ES-I3 (cell line): ENCODE measurements at regions not wholly inside any gene's neighbourhood (a gene's known extent, or its start where the extent isn't known, plus 50 kb on each side); places are given as distances from the start of the nearest gene placed in this dataset.
"Not testable (repeated sequence)": the region's sequence is repeated elsewhere in the genome, so short reads cannot be mapped to it uniquely, and the experiment has no call there.

Experiments
- H3K36me3 ChIP-seq: 2 replicates; pipeline ENCODE4 v1.6.1; 2013; ENCODE audit warnings: mild to moderate bottlenecking, low read length, control low read depth, moderate library complexity; ENCODE audit not compliant: insufficient read depth
- H3K4me1 ChIP-seq: 2 replicates; pipeline ENCODE4 v1.6.1; 2013; ENCODE audit warnings: mild to moderate bottlenecking, control low read depth, low read length; ENCODE audit not compliant: insufficient read depth
- H3K9ac ChIP-seq: 2 replicates; pipeline ENCODE4 v1.6.1; 2013; ENCODE audit warnings: low read depth, mild to moderate bottlenecking, low read length, moderate library complexity
- H3K9me3 ChIP-seq: 2 replicates; pipeline ENCODE4 v1.6.1; 2013; ENCODE audit warnings: mild to moderate bottlenecking, low read length, moderate library complexity; ENCODE audit not compliant: control insufficient read depth, insufficient read depth

DNA sequence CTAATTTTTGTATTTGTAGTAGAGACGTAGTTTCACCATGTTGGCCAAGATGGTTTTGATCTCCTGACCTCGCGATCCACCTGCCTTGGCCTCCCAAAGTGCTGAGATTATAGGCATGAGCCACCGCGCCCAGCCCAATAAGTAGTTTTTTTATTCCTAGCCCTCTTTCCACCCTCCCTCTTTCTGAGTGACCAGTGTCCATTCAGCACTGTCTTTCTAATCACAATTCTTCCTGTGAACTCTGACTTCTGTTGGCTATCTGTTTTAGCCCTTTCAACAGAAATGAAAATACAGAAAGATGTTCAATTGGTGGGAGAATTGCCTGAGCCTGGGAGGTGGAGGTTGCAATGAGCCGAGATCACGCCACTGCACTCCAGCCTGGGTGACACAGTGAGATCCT, 122.3 kb upstream of the LIFR start:
- not testable (repeated sequence) for H3K36me3 ChIP-seq, H3K4me1 ChIP-seq, H3K9ac ChIP-seq, H3K9me3 ChIP-seq

DNA sequence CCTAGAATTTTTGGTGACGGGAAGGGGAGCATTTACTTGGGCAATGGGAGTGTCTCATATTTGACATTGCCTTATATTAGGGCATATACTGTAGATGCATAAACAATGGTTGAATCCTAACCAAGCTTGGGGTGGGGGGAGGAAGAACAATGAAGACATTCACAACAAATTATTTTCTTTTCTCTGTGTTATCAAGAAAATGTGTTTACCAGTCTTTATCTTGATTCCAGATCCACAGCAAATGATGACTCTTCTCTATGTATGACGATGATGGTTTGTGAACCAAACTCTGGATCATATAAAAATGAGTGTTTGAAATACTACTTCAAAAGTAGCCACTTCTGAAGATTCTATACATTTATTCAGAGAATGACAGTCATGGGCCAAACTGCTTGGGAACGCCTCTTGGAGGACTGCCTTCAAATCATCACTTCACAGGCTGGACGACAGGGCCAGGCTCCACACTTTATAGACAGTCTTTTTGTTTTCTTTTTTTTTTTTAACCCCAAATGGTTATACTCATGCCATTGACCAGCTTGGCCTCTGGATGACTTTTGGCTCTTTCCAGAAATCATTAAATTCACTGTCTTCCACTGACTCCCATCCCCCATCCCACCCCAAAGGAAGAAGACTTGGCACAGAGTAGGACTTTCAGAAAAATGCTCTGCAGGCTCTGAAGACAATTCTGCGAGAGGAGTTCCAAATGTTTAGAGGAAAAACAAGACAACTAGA, 123.8 kb upstream of the LIFR start:
- Histone ChIP-seq H3K36me3 (no peaks in the 10 kb centered on the region), H3K9ac (no peak overlapping the region), H3K9me3 (no peaks in the 10 kb centered on the region), H3K4me1 (no peaks in the 10 kb centered on the region)

DNA sequence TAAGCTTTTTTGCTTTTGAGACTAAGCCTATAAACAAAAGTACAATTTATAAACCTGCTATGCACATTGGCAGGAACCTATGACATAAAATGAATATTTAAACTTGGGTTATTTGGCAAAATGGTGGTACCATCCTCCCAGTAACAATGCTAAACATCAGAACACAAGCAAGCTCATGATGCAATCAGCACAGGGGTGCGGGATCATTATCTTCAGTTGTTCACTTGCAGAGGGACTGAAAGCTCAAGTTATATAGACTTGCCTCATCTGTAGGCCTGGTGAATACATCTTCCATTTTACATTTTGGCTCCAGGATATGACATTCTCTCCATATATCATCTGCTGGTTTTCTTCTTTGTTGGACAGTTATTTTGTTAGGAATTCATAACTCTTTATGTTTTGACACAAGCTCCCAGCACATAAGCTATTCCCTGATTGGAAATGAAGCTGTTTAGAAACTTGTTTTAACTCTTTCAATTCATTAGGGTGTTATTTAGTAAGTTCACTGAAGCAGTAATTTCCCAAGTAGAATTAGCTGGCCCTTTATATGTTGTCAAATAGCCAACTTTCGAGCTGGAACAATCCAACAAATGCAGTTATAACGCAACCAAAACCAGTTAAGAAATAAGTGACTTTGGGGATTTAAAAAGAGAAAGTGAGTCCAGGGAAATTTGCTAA, 124.7 kb upstream of the LIFR start:
- H3K4me1 ChIP-seq = no peaks in the 10 kb centered on the region
- H3K36me3 ChIP-seq = no peaks in the 10 kb centered on the region
- H3K9me3 ChIP-seq = no peaks in the 10 kb centered on the region
- H3K9ac ChIP-seq = no peak overlapping the region

DNA sequence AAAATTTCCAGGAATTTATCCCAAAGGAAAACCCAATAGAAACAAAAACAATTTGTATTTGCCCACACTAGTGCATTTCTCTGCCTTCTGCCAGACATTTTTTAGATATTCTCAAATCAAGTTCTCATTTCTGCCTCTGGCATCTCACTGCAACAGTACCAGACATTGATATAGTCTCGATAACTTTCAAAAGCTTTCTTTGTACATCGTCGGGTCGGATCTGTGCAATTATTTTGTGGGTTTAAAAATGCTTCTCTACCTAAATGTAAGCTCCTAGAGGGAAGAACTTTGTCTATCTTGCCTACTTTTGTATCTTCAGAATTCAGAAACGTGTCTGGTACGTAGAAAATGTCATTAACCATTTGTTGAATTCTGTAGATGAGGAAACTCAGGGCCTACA, 125.5 kb upstream of the LIFR start:
- Histone ChIP-seq H3K4me1 (no peaks in the 10 kb centered on the region), H3K36me3 (no peaks in the 10 kb centered on the region), H3K9me3 (no peaks in the 10 kb centered on the region), H3K9ac (no peak overlapping the region)

DNA sequence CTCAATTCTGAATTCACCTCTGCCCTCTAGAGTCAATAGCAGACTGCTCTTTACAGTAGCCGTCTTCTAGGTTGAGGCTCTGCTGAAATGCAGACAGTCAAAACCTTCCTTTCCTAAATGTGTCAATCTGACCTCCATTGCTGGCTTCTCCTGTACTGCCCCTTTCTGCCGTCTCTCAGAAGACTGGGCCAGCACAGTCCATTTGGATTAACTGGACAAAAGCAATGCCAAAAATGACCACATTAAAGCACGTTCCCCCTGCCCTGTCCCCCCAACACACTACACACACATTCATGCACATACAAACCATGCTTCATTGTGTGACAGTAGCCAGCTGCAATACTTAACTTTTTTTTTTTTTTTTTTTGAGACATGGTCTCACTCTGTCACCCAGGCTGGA, 130.2 kb upstream of the LIFR start:
- Histone ChIP-seq H3K4me1 (no peaks in the 10 kb centered on the region), H3K9me3 (no peaks in the 10 kb centered on the region), H3K9ac (no peak overlapping the region), H3K36me3 (no peaks in the 10 kb centered on the region)

DNA sequence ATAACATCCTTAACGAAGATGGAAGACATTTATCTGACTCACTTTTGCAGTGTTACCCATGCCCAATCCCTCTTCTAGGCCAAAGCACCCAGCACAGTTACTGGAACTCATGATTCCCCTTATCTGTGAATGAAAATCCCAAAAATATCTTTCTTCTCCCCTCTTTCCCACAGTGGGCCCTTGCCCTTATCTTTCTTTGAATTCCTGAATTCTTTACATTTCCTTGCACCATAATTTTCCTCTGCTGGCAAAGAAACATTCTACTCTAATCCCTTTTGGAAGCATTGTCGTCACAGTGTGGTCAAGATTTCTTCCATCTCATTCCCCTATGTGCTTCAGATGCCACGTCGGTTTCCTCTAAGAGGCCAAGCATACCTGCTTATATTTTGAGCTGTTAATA, 135.9 kb upstream of the LIFR start:
- H3K4me1 ChIP-seq = peaks cover 5% of the 10 kb centered on the region; the same call in 1 of the 2 replicates
- no peaks in the 10 kb centered on the region for H3K36me3 ChIP-seq

DNA sequence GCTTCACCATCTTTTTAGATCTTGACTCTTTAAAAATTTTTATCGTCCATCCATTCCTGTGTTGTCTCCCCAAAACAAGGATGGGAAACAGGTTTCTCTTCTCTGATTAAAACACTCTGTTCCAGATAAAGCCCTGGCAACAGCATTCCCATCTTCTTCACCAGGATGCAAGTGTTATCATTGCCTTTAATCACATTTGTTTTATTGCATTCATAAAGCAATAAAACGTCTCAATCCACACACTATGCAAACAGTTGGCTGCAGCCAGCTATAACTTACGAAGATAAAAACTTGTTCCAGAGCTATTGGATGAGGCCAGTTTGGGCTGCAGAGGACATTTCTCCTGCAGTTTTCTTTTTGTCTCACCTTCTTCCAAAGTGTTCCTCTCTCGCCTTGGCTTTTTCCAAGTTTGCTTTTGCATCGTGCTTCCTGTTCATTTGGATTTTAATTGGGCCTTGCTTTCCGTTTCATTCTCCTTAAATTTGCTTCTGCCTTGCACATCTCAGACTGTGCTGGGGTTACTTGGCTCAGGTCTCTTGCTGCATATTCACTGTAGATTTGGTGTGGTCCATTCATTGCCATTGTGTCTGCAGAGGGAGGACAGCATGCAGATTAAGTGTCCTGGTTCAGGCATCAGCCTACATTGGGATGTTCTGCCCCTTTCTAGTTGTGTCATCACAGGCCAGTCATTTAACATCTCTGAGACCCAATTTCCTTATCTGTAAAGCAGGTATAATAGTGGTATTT, 136.5 kb upstream of the LIFR start:
- peaks cover 2% of the 10 kb centered on the region; the same call in 1 of the 2 replicates for H3K9me3 ChIP-seq
- H3K9ac ChIP-seq = no peak overlapping the region
- H3K4me1 ChIP-seq = peaks cover 7% of the 10 kb centered on the region; the same call in 1 of the 2 replicates
- no peaks in the 10 kb centered on the region for H3K36me3 ChIP-seq

More for the DNA sequence above, 135.9 kb upstream of the LIFR start:
- no peaks in the 10 kb centered on the region for H3K9me3 ChIP-seq
- H3K9ac ChIP-seq = no peak overlapping the region

DNA sequence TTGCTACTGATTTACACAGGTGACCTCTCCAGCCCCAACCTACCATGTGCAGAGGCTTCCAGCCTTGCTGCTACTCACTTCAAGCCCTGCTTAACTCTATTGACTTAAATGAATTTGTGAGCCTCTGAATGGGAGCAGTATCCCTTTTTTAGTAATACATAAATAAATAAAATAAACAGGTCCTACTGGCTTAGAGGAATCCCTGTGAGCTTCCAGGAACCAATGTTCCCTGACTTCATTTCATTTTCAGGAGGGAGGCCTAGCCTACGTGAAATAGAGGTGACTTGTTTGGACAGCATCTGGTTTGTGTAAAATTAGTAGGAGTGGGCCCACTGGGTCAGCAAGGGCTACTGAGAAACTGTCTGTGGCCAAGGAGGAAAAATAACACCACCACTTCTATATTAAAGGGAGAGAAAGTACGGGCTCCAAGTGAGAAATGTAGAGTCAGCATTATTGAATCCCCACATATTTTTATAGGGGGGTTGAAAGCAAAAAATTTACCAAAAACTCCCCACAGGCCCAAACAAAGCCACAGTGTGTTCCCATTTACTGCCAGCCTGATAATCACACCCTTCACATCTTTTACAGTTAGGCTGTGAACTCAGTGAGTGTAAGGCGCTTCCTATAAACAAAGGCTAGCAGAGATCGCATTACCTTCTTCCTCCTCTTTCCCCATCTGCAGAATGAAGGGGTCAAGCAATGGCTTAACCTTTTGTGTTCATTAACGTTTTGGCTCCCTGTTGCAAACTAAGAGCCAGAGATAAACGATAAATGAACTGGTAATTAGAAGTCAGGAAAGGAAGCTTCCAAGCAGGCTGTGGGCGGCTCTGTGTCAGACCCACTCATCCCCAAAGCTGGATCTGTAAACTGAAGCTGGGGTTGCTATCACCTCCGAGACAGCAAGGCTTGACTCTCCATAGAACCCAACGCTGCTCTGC, 138.8 kb upstream of the LIFR start:
- H3K36me3 ChIP-seq = no peaks in the 10 kb centered on the region
- H3K4me1 ChIP-seq = peaks cover 7% of the 10 kb centered on the region; the same call in 1 of the 2 replicates
- H3K9ac ChIP-seq = no peak overlapping the region
- peaks cover 9% of the 10 kb centered on the region for H3K9me3 ChIP-seq

DNA sequence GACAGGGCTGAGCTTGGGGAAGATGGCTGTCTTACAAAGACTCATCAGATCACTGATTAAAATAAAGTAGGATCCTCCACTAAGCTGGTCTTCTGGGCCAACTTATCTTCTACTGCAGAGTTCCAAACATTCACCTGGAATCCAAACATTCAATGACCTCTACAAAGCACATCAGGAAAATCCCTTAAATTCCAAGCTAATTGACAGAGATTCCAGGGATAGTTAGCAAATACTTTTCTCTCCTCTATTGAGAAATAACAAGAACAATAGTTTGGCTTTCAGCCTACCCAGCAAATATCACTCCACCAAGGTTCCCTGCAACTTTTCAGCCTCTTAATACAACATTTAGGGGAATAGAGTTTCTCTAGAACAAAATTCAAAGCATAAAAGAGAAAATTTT, 140.6 kb upstream of the LIFR start:
- Histone ChIP-seq H3K36me3 (no peaks in the 10 kb centered on the region), H3K4me1 (peaks cover 7% of the 10 kb centered on the region; the same call in 1 of the 2 replicates), H3K9me3 (peaks cover 9% of the 10 kb centered on the region), H3K9ac (no peak overlapping the region)

DNA sequence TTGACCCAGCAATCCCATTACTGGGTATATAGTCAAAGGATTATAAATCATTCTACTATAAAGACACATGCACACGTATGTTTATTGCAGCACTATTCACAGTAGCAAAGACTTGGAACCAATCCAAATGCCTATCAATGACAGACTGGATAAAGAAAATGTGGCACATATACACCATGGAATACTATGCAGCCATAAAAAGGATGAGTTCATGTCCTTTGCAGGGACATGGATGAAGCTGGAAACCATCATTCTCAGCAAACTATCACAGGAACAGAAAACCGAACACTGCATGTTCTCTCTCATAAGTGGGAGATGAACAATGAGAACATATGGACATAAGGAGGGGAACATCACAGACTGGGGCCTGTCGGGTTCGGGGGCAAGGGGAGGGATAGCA, 140.3 kb upstream of the OSMR start:
- H3K4me1 ChIP-seq, H3K9me3 ChIP-seq: not testable (repeated sequence)

DNA sequence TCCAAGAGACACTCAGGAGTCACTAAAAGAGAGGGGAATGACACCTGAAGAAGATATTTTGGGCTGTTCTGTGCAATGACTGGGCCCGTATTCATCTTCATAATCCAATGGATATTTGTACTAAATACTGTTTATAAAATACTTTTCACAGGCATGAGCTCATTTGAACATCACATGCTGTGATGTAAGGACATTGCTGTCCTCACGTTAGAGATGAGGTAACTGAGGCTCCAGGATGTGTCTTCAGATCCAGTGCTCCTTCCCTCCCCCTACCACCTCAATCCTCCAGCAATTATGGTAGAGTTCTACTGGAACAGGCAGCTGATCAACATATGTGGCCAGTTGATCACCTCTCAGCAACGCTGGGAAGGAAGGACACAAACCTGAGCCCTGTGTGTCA, 139.4 kb upstream of the OSMR start:
- no peaks in the 10 kb centered on the region for H3K9me3 ChIP-seq
- H3K36me3 ChIP-seq = no peaks in the 10 kb centered on the region
- H3K9ac ChIP-seq = no peak overlapping the region
- no peaks in the 10 kb centered on the region; the same call in 1 of the 2 replicates for H3K4me1 ChIP-seq

More for the DNA sequence above, 140.3 kb upstream of the OSMR start:
- H3K9ac ChIP-seq, H3K36me3 ChIP-seq: not testable (repeated sequence)

DNA sequence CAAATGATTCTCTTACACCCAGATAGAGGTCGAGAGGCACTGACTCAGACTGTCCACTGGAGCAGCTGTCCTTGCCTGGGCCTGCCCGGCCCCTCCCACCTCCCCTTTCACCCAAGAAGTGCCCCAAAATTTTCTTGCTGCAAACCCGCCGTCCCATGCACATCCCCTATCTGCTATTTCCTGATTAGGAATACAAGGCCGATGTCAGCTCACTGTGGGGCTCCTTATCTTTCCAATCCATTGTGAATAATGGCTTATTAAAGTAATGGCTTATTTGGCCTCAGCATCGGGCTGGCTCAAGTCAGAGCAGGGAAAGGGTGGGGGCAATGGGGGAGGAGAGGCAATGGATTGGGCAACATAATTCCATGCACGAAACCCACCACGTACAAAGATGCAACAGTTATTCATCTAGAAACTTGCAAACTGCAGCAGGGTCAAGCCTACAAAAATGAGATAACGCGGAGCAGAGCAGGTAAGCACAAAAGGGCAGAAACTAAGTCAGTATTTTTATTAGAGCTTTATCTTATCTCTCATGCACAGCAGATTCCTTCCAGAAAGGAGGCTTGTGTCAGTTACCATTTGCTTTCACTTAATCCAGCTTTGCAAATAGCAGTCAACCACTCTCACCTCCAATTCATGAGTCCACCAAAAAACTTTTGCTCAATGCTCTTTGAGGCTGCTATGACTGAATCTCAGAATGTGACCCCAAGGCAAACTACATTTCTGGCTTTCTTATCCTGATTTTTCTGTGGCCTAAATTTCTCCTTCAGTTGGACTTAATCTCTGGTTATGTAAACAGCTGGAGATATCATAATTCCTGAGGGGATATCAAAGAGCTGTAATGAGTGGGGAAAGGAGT, 138.2 kb upstream of the OSMR start:
- Histone ChIP-seq H3K9me3 (no peaks in the 10 kb centered on the region), H3K9ac (no peak overlapping the region), H3K4me1 (no peaks in the 10 kb centered on the region; the same call in 1 of the 2 replicates), H3K36me3 (no peaks in the 10 kb centered on the region)

DNA sequence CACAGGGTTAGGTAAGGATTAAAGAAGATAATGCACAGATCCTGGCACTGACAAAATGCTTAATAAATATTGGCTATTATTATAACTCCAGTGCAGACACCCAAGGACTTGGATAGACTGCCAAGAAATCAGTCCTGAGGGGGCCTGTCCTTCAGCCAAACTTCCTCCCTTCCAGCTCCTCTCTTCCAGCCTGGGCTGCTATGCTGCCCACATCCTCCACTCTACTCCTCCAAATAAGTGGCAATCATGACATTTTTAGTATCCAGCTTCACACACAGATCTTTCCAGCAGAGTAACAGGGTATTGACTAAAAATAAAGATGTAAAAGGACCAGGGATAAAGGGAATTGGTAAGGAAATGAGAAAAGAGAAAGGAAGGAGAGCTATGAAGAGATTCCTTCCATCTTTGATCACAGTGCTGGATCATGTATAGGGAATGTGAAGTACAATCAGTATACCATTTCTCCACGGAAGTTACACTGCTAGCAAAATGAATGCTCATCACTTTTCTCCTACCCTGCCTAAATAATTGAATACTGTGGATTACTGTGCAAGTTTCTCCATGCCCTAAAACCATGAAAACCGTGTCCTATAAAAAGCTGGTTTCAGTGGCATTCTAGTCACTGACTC, 136.0 kb upstream of the OSMR start:
- Histone ChIP-seq H3K9ac (no peak overlapping the region), H3K36me3 (no peaks in the 10 kb centered on the region), H3K9me3 (no peaks in the 10 kb centered on the region), H3K4me1 (no peaks in the 10 kb centered on the region; the same call in 1 of the 2 replicates)
